GM12872 (cell line): ENCODE measurements at regions not wholly inside any gene's neighbourhood (a gene's known extent, or its start where the extent isn't known, plus 50 kb on each side); places are given as distances from the start of the nearest gene placed in this dataset.

Source experiments
- CTCF ChIP-seq: IDR thresholded peaks from 3 replicates; pipeline ENCODE4 v1.5.1; 2011; ENCODE audit warnings: low read depth, mild to moderate bottlenecking, low read length, moderate library complexity; ENCODE audit not compliant: insufficient read depth

- TF ChIP-seq CTCF, result no peak
Observed at GRCh38 chr4:125760956-125761355, 446.2 kb downstream of the FAT4 start.

GRCh38 chr4:125762537-125762936 lies 447.8 kb downstream of the FAT4 start:
- no peak for TF ChIP-seq CTCF

GRCh38 chr4:125765941-125766340 lies 451.2 kb downstream of the FAT4 start:
- TF ChIP-seq CTCF, result no peak

- TF ChIP-seq CTCF, result no peak
Observed at GRCh38 chr4:125770814-125771398, 456.2 kb downstream of the FAT4 start.

- TF ChIP-seq CTCF, result no peak
Observed at GRCh38 chr4:125772680-125773079, 457.9 kb downstream of the FAT4 start.

GRCh38 chr4:125773502-125773901 lies 458.7 kb downstream of the FAT4 start:
- no peak for TF ChIP-seq CTCF

- no peak for TF ChIP-seq CTCF
Observed at GRCh38 chr4:125773931-125774330, 459.2 kb downstream of the FAT4 start.
